ENCODE measurements at regions not wholly inside any gene's neighbourhood (a gene's known extent, or its start where the extent isn't known, plus 50 kb on each side); places are given as distances from the start of the nearest gene placed in this dataset.
"Not testable (repeated sequence)": the region's sequence is repeated elsewhere in the genome, so short reads cannot be mapped to it uniquely, and the experiment has no call there.

- DNase-seq, result not testable (repeated sequence)
These were observed 87.3 kb upstream of the MAP10 start for GRCh38 chr1:232717911-232718310.

DNA sequence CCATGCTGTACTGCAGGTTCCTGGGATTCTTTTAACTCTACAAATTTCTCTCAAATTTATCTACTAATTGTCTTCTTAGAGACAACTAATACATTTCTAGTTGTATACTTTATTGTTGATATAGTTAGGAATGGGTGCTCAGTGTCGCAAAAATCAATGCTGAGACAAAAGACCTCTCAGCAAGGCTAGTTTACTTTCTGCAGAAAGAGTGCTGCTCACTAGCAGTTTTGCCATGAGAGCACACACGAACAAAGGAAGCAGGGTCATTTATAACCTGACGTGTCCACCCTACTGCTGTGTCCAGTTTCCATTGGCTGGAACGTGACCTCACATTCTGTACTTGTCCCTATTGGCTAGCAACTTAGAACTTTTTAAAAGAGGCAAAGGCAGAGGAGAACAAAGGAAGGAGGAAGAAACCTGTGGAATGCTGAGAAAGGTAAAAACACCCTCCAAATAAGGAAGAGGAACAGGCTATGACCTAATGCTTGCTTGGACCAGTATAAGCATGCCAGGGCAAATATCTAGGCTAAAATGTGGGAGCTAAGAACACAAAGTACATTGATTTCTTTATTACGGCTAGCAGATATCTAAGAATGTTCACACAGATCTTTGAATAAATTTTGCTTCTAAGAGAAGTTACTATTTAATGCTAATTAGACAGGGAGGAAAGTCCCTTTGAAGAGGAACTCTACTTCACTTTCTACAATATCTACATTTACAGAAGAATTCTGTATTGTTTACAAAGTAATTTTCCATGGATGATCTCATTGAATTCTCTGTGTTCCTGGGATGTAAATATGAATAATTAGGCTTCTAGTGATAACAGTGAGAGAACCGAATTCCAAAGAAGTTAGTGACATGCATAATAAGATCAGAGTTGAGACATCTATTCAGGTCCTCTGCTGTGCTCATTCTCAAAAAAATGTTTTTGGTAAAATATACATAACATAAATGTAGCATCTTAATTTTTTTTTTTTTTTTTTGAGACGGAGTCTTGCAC lies 86.0 kb upstream of the MAP10 start:
- DNase-seq, result no peak

DNA sequence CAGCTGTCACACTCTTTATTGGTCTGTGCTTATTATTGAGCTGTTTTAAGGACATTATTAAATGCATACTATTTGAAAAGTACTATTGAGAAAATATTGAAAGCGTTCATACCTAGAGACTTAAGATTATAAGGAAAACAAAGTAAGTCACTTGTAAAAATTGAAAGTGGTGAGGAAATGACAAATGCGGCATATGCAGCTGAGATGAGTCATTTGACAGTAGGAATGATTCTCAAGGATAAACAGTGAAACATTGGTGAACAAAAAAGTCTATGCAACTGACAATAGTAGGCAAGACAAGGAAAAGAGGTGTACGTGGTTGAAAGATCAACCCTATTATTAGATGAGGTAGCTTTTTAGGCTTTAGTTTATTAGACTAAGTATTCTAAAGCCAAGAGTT lies 82.6 kb upstream of the MAP10 start:
- no peak for DNase-seq

DNA sequence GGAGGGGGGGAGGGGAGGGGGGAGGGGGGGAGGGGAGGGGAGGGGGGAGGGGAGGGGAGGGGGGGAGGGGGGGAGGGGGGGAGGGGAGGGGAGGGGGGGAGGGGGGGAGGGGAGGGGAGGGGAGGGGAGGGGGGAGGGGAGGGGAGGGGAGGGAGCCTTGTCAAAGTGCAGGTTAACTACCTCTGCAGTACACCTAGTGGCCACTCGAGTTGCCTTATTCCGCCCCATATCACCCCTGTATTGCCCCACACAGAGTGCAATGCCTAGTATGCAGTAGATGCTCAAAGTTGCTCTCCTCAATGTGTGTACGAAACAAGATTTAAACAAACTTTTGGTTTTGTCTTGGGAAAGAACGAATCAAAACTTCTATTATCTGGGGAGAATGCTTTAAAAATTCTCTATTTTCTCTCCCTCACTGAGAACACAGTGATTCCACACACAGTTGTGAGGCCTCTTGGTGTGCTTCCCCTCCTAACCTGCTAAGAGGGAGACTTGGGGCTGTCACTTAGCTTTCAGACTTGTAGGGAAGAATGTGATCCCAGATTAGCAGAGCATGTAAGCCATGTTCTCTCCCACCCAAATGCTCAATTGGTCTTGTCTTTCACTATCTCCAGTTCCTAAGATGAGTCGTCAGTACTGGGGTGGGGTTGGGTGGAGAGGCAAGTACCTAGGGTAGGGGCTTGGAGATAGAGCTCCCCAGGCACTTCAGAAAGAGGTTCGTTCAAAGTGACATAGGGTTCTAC lies 79.7 kb upstream of the MAP10 start:
- DNase-seq, result no peak

GRCh38 chr1:232726048-232726779 lies 79.0 kb upstream of the MAP10 start:
- no peak for DNase-seq

- no peak for DNase-seq
These were observed 76.5 kb upstream of the MAP10 start for GRCh38 chr1:232728507-232729263.

- no peak for DNase-seq
These were observed 72.8 kb upstream of the MAP10 start for GRCh38 chr1:232732344-232732910.

DNA sequence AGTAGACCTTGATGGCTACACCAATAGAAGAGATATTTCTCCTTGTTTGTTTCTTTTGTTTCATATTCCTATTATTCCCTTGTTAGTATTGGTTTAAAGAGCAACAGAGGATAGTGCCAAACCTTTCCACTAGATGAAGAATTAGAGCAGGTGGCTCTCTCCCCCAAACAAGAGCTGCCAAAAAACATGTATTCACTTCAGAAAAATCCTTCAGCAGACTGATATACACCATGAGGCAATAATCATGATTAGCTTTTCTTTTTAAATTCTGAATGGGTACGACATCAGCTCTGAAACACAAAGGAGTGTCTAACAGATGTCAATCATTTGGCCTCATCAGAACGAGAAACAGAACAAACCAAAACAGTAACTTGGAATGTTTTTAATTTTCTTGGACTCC lies 67.3 kb upstream of the MAP10 start:
- no peak for DNase-seq

DNA sequence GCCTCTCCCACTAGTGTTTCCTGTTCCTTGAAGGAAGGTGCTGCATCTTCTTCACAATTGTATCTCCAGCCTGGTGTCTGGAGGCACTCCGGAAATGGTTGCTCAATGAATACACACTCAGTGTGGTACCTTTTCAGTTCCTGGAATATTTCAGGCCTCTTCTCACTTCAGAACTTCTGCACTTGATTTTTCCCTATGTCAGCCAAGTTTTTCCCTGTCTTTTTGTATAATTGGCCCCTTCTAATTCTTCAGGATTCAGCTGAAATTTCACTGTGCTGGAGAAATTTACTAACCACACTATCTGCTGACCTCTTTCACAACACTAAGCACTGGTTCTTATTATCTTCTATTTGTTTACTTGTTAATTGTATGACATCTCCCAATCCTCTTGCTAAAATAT lies 61.2 kb upstream of the MAP10 start:
- DNase-seq, result no peak

DNA sequence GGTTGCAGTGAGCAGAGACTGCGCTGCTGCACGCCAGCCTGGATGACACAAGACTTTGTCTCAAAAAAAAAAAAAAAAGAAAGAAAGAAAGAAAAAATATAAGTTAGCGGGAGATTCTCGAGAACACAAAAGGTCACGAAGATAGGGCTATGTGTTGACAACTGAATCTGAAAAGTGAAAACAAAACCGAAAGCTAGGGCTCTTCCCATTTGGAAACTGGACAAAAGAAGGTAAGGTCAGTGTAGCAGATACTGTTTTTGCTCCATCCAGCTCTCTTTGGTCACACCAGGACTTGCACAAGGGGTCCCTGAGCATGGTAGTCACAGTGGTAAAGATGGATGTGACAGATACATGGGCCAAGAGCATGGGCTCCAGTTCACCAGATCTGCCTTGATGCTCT lies 60.4 kb upstream of the MAP10 start:
- DNase-seq, result no peak

DNA sequence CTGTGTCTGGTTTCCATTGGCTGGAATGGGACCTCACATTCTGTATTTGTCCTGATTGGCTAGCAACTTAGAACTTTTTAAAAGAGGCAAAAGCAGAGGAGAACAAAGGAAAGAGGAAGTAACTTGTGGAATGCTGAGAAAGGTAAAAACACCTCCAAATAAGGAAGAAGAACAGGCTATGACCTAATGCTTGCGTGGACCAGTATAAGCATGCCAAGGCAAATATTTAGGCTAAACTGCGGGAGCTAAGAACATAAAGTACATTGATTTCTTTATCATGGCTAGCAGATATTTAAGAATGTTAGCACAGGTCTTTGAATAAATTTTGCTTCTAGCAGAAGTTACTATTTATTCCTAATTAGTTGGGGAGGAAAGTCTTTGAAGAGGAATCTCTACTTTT lies 59.5 kb upstream of the MAP10 start:
- not testable (repeated sequence) for DNase-seq

- no peak for DNase-seq
These were observed 56.3 kb upstream of the MAP10 start for GRCh38 chr1:232748910-232749368.

DNA sequence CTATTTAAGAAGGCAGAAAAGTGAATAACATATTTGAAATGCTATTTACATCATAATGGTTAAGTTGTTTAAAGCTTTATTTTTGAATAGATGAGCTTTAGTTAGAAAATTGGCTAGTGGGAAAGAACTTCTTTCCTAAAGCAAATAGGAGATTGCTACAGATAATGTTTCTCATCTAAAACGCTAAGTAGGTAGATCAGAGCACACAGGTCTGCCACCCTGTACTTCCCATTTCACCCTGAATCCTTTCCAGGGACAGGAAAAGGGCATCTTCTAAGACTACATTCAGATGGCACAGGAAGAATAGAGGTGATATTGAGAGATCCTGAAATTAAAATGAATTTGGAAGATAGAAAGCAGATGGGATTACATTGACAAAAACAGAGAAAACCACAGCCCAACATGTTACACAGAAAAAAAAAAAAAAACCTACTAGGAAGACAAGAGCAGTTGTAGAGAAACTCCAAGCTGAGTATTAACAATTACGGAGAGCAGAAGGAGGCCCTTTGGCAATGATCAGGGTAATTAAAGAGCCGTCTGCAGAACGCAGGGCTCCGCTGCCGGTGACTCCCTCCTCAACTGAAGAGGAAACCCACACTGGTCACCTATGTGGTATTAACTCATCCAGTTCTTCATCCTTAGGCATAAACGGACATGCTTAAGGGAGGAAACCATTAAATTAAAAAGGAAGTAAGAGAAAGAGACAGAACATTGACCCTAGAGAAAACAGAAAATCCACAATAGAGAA lies 53.6 kb upstream of the MAP10 start:
- DNase-seq, result no peak

GRCh38 chr1:232752365-232752764 lies 52.9 kb upstream of the MAP10 start:
- DNase-seq, result no peak

- no peak for DNase-seq
These were observed 50.3 kb upstream of the MAP10 start for GRCh38 chr1:232754930-232755329.

Data from NCI-H510A treated with DMSO at 0.1 percent for 48 hours (cell line).